A673 (cell line): ENCODE measurements at regions not wholly inside any gene's neighbourhood (a gene's known extent, or its start where the extent isn't known, plus 50 kb on each side); places are given as distances from the start of the nearest gene placed in this dataset.

Source experiments
- BruUV-seq: library from RNA; stranded (reverse); fragments of 400-500 nt; replicated peaks from 2 replicates; lab custom pipeline; 2021; lab: Mats Ljungman, UMichigan
- CTCF ChIA-PET: fragments of 300-600 bp; sonication (Branson Sonifier 250); formaldehyde crosslinking; loops from one replicate; lab custom pipeline; 2022; ENCODE audit warnings: antibody characterized with exemption; lab: Charles Lee
- POLR2A ChIA-PET: fragments of 300-600 bp; sonication (Branson Sonifier 250); formaldehyde crosslinking; loops from one replicate; lab custom pipeline; 2022; ENCODE audit warnings: antibody characterized with exemption; ENCODE audit not compliant: low non-redundant PET; lab: Charles Lee
- DNase-seq: peaks from one replicate; pipeline ENCODE4 v3.0.0-alpha.2; 2015; ENCODE audit warnings: low spot score
- H3K27ac ChIP-seq: fragments of 200-600 bp; sonication (generic); 2 replicates; pipeline ENCODE4 v1.5.1; 2016; ENCODE audit warnings: mixed run types, low read depth, mild to moderate bottlenecking, mixed read lengths, antibody characterized with exemption, low read length; ENCODE audit not compliant: poor library complexity, severe bottlenecking
- H3K27me3 ChIP-seq: fragments of 200-600 bp; sonication (generic); replicated peaks from 2 replicates; pipeline ENCODE4 v1.6.1; 2017; ENCODE audit warnings: mixed run types, low read depth, mild to moderate bottlenecking, mixed read lengths, antibody characterized with exemption, low read length; ENCODE audit not compliant: insufficient read depth, poor library complexity
- H3K36me3 ChIP-seq: fragments of 200-600 bp; sonication (generic); 2 replicates; pipeline ENCODE4 v1.6.1; 2016; ENCODE audit warnings: mixed run types, mild to moderate bottlenecking, mixed read lengths, antibody characterized with exemption, low read length; ENCODE audit not compliant: insufficient read depth, poor library complexity, severe bottlenecking
- H3K4me1 ChIP-seq: fragments of 200-600 bp; sonication (generic); 2 replicates; pipeline ENCODE4 v1.6.1; 2017; ENCODE audit warnings: mixed run types, mild to moderate bottlenecking, mixed read lengths, antibody characterized with exemption, low read length; ENCODE audit not compliant: insufficient read depth, poor library complexity, severe bottlenecking
- H3K4me3 ChIP-seq: fragments of 200-600 bp; sonication (generic); 2 replicates; pipeline ENCODE4 v1.5.1; 2016; ENCODE audit warnings: low read depth, mixed run types, mild to moderate bottlenecking, mixed read lengths, low read length; ENCODE audit not compliant: poor library complexity, severe bottlenecking
- H3K9me3 ChIP-seq: fragments of 200-600 bp; sonication (generic); 2 replicates; pipeline ENCODE4 v1.6.1; 2016; ENCODE audit warnings: mixed run types, low read depth, mild to moderate bottlenecking, mixed read lengths, antibody characterized with exemption, low read length; ENCODE audit not compliant: poor library complexity, severe bottlenecking
- CTCF ChIP-seq: fragments of 300-800, 200-600 bp; sonication (generic); conservative IDR thresholded peaks from 2 replicates; pipeline ENCODE4 v1.5.1; 2017; ENCODE audit warnings: low read depth, mild to moderate bottlenecking, antibody characterized with exemption, low read length, moderate library complexity, mixed read lengths
- EZH2 ChIP-seq: fragments of 200-600 bp; sonication (generic); IDR thresholded peaks from 2 replicates; pipeline ENCODE4 v1.6.1; 2017; ENCODE audit warnings: borderline replicate concordance, low read depth, mild to moderate bottlenecking, mixed read lengths, antibody characterized with exemption, low read length; ENCODE audit not compliant: poor library complexity, severe bottlenecking
- intact Hi-C: fragments of 100-400 bp; cut with micrococcal nuclease; formaldehyde crosslinking; loops from one replicate; pipeline ENCODE4 v1.10.0; 2022; ENCODE audit not compliant: unreplicated experiment

- DNase-seq = no peak
- BruUV-seq = no TSS peak
- Histone ChIP-seq H3K4me1 (no peaks in the 10 kb centered on the region), H3K27me3 (no peaks in the 10 kb centered on the region), H3K9me3 (no peaks in the 10 kb centered on the region), H3K36me3 (no peaks in the 10 kb centered on the region), H3K4me3 (no peak overlapping the region), H3K27ac (no peak overlapping the region)
- TF ChIP-seq EZH2 = no peak
- TF ChIP-seq CTCF = no peak
- intact Hi-C loops = no loop called here
- ChIA-PET CTCF (no interaction called here), POLR2A (no interaction called here)
Observed at GRCh38 chr18:42658171-42658570, 457.3 kb downstream of the RIT2 start.

- DNase-seq = no peak
- BruUV-seq = no TSS peak
- H3K9me3 ChIP-seq = no peaks in the 10 kb centered on the region
- CTCF ChIA-PET = no interaction called here
- H3K27me3 ChIP-seq = no peaks in the 10 kb centered on the region
- no peak overlapping the region for H3K4me3 ChIP-seq
- H3K36me3 ChIP-seq = no peaks in the 10 kb centered on the region
- no peak for TF ChIP-seq EZH2
- no peak for TF ChIP-seq CTCF
- intact Hi-C loops = no loop called here
- H3K4me1 ChIP-seq = no peaks in the 10 kb centered on the region
- H3K27ac ChIP-seq = no peak overlapping the region
- POLR2A ChIA-PET = interaction anchor here (0.6 kb wide), 1 partner anchor 56 kb away, joined by 7 read pairs; no protein-coding TSS in a partner anchor
Observed at GRCh38 chr18:42659187-42659586, 456.3 kb downstream of the RIT2 start.

GRCh38 chr18:42670860-42671259 lies 444.6 kb downstream of the RIT2 start:
- ChIA-PET CTCF (no interaction called here), POLR2A (no interaction called here)
- no peaks in the 10 kb centered on the region for H3K9me3 ChIP-seq
- TF ChIP-seq CTCF (no peak), EZH2 (no peak)
- DNase-seq = no peak
- no peak overlapping the region for H3K4me3 ChIP-seq
- intact Hi-C loops = no loop called here
- H3K4me1 ChIP-seq = no peaks in the 10 kb centered on the region
- no peaks in the 10 kb centered on the region for H3K27me3 ChIP-seq
- no TSS peak for BruUV-seq
- H3K36me3 ChIP-seq = no peaks in the 10 kb centered on the region
- H3K27ac ChIP-seq = no peak overlapping the region
